ENCODE measurements at regions not wholly inside any gene's neighbourhood (a gene's known extent, or its start where the extent isn't known, plus 50 kb on each side); places are given as distances from the start of the nearest gene placed in this dataset.

DNA sequence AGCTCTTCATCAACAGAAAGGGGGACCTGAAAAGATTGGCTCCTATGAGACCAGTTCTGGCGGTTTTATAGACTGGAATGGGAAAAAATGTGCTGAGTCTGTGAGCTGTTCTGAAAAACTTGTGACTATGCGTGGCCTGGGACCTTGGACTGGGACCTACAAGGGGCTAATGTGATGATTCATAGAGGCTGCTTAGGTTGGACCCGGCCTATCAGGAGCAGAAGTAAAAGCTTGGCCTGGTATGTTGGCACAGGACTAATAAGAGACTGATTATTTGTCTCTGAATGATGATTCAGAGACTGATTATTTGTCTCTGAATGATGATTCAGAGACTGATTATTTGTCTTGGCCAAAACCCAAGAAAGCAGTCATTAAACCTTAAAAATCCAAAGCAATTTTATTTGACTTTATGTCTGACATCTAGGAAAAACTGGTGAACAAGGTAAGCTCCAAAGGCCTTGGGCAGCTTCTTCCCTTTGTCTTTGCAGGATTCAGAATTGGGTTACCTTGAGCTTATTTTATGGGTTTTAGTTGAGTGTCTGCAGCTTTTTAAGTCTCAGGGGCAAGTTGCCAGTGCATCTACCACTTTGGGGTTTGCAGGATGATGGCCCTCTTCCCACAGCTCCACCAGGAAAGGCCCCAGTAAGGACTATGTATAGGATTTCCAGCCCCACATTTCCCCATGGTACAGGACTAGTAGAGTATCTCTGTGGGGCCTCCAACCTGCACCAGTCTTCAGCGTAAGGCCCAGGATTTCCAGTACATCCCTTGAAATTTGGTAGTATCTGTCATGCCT, 390.3 kb downstream of the KDM5D start:
- DNase-seq: no peak

DNA sequence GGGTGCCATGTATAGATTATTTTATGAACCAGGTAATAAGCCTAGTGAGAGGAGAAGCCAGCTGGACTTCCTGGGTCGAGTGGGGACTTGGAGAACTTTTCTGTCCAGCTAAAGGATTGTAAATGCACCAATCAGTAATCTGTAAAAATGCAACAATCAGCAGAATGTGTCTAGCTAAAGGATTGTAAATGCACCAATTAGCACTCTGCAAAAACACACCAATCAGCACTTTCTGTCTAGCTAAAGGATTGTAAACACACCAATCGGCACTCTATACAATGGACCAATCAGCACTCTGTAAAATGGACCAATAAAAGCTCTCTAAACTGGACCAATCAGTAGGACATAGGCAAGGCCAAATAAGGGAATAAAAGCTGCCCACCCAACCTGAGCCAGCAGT, 392.9 kb downstream of the KDM5D start:
- DNase-seq: no peak

- no peak for DNase-seq
Measured at GRCh38 chrY:19321701-19322100, 422.8 kb downstream of the KDM5D start.

- no peak for DNase-seq
Measured at GRCh38 chrY:19319135-19319534, 425.4 kb downstream of the KDM5D start.

DNA sequence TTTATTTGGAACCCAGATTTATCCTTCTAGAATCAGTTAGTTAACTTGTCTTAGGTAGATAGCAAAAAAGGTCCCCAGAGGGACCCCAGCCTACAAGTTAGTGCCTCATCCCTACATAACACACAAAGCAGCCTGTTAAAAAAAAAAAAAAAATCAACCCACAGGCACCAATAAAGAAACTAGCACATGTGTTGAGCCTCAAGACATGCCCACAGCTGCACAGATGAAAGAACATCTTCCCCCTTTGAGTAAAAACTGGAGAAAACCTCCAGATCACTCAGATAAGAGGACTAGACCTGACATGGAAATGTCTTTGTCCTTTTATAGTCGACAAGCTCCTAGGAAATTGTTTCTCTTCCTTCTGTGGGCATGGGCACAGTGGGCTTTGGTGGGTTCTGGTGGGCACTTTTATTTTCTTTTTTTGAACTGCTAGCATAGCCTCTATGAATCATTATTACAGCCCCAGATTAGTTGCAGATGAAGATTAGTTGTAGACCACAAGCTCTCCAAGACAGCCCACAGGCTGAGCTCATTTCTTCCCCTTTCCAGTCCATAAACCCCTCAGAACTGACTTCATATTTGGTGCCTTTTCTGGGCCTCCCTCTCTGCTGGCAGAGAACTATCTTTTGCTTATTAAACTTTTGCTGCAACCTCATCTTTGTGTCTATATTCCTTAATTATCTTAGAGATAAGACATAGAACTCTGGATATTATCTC, 427.1 kb downstream of the KDM5D start:
- DNase-seq: no peak

DNA sequence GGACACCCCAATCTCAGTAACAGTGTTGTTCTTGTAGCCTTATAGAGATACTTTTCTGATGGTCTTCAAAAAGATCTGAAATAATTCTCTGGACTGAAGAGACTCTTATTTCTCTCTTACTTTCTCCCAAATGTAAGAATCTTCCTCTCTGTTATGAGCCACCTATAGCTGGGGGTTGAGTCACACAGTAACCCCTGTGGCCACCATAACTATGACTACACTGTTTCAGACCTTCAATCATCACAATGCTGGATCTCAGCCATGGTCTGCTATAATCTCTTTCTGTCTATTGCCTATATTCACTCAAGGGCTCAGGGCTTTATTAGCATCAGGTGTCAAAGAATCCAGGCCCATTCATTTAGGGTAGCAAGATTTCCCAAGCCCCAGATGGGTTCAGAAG, 436.9 kb downstream of the KDM5D start:
- no peak for DNase-seq

DNA sequence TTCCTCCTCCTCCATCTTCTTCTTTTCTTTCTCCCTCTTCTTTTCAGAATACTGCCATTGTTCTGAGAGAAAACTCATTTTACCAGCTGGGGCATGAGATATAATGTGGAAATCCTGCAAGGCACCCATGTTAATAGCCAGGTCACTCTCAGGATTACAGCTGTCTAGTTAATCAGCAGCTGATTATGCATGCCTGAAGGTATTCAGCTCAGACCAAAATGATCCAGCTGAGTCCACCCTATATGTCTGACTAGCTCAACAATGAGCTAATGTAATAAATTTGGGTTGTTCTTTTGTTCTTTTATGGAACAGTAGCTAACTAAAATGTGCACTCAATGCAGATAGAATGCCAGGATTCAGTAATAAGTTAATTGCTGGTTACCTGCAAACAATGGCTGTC, 441.4 kb downstream of the KDM5D start:
- no peak for DNase-seq

- no peak for DNase-seq
Measured at GRCh38 chrY:19290925-19291324, 453.6 kb downstream of the KDM5D start.

DNA sequence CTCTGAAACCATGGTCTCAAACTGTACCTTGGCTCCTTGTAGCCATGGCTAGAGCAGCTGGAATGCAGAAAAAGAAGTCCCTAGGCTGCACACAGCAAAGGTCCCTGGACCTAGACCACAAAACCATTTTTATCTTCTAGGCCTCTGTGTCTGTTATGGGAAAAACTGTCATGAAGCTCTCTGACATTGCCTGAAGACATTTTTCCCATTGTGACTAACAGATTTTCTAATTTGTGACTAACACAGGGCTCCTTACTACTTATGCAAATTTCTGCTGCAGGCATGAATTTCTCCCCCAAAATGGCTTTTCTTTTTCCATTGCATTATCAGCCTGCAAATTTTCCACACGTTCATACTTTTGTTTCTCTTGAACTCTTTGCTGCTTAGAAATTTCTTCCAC, 470.4 kb downstream of the KDM5D start:
- no peak for DNase-seq

- DNase-seq: no peak
Measured at GRCh38 chrY:19268331-19268730, 476.2 kb downstream of the KDM5D start.

DNA sequence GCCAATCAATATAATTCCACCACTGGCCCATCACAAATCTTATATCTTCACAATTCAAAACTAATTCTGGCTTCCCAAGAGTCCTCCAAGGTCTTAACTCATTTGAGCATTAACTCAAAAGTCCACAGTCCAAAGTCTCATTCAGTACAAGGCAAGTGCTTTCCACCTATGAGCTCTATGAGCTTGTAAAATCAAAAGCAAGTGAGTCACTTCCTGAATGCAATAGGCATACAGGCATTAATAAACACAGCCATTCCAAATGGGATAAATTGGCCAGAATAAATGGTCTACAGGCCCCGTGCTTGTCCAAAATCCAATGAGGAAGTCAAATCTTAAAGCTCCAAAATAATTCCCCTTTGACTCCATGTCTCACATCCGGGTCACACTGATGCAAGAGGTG, 479.1 kb downstream of the KDM5D start:
- no peak for DNase-seq

GRCh38 chrY:19262310-19262709, 482.2 kb downstream of the KDM5D start:
- no peak for DNase-seq

DNA sequence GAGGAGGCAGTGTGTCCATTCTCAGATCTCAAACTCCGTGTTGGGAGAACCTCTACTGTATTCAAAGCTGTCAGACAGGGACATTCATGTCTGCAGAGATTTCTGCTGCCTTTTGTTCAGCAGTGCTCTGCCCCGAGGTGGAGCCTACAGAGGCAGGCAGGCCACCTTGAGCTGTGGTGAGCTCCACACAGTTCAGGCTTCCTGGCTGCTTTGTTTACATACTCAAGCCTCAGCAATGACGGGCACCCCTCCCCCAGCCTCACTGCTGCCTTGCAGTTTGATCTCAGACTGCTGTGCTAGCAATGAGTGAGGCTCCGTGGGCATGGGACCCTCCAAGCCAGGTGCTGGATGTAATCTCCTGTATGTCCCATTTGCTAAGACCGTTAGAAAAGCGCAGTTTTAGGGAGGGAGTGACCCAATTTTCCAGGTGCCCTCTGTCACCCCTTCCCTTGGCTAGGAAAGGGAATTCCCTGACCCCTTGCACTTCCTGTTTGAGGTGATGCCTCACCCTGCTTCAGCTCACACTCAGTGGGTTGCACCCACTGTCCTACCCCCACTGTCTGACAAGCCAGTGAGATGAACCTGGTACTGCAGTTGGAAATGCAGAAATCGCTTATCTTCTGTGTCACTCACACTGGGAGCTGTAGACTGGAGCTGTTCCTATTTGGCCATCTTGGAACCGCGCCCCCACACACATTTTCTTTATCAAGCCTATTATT, 458.9 kb upstream of the HSFY2 start:
- no peak for DNase-seq

DNA sequence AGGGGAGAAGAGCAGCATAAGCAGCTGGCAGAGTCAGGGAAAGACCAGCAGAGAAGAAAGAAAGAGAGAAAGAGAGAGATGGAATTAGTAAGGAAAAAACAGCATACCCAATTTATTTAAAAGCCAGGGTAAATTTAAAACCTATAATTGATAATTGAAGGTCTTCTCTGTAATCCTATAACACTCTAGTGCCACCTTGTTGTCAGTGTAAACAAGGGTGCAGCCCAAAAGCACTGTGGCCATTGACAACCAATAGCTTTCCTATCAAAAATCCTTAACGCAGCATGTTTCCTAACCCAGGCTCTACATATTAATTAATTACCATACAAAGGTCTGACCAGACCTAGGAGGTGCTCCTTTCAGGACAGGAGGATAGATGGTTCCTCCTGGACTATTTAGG, 447.2 kb upstream of the HSFY2 start:
- DNase-seq: no peak

- DNase-seq: no peak
Measured at GRCh38 chrY:19208915-19209314, 435.4 kb upstream of the HSFY2 start.

GRCh38 chrY:19207048-19207447, 433.5 kb upstream of the HSFY2 start:
- no peak for DNase-seq

DNA sequence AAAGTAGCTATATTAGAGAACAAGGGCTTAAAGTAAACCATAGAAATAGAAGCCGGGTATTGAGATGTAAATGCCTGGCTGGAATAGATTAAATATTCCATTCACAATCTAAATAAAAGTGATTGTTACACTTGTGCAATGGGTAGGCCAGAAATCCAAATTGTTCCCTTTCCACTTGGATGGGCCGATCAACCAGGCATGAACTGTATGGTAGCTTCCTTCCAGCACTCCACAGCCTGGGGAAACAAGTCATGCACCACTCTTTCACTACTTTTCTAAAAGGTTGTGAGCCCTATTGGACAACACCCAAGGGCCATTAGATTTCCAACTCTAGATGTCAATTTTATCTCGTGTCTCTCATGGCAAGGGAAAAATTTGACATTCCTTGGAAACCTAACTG, 407.3 kb upstream of the HSFY2 start:
- DNase-seq: no peak

GRCh38 chrY:19168202-19168565, 394.6 kb upstream of the HSFY2 start:
- DNase-seq: no peak

GRCh38 chrY:19167319-19168201, 394.0 kb upstream of the HSFY2 start:
- DNase-seq: no peak

DNA sequence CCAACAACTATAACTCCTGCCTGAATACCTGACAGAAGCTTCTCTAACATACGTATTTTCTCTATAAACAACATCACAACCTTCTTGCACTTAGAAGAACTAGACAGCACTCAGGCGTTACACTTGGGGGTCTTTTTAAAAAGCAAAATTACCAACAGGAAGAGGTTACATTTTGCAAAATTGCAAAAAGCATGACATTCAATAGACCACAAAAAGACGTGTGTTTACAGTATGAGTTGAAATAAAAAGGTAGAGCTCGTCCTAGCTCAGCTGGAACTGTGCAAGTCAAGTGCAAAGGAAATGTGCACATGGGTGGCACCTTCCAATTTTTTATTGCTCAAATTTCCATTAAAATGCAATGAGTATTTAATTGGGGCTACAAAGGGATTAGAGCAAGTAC, 375.2 kb upstream of the HSFY2 start:
- no peak for DNase-seq

GRCh38 chrY:19146296-19146695, 372.8 kb upstream of the HSFY2 start:
- DNase-seq: no peak

GRCh38 chrY:19142093-19142492, 368.6 kb upstream of the HSFY2 start:
- DNase-seq: no peak

Data from femur (tissue), 1 donor.